H1 (cell line): ENCODE measurements at regions not wholly inside any gene's neighbourhood (a gene's known extent, or its start where the extent isn't known, plus 50 kb on each side); places are given as distances from the start of the nearest gene placed in this dataset.

ENCODE experiments used
- CTCF ChIA-PET: fragments of 300-600 bp; sonication (Branson Sonifier 250); formaldehyde crosslinking; loops from one replicate; lab custom pipeline; 2021; ENCODE audit not compliant: partially characterized antibody; lab: Charles Lee
- POLR2A ChIA-PET: fragments of 300-600 bp; sonication (Branson Sonifier 250); formaldehyde crosslinking; loops from one replicate; lab custom pipeline; 2021; ENCODE audit warnings: inconsistent platforms; ENCODE audit not compliant: partially characterized antibody; lab: Charles Lee
- DNase-seq, 2 experiments: peaks; one replicate each; pipeline versions ENCODE4 v3.0.0 to v3.0.0-alpha.2; 2010 to 2022; ENCODE audit warnings: low spot score in 2 of 2, low read depth in 1 of 2, mixed read lengths in 1 of 2
- FAIRE-seq: peaks from 2 replicates; lab custom pipeline; 2011; peaks lifted over from hg19 to GRCh38; lab: Jason Lieb, UNC
- H2AFZ ChIP-seq: 2 replicates; pipeline ENCODE4 v1.8.1; 2012; ENCODE audit warnings: low read length, inconsistent platforms
- H2AK5ac ChIP-seq: 2 replicates; pipeline ENCODE4 v1.6.1; 2013; ENCODE audit warnings: low read depth, low read length
- H2BK120ac ChIP-seq: replicated peaks from 2 replicates; pipeline ENCODE3; 2013; ENCODE audit warnings: low read depth, low read length, inconsistent platforms
- H2BK12ac ChIP-seq: 2 replicates; pipeline ENCODE4 v1.6.1; 2013; ENCODE audit warnings: low read depth, low read length
- H2BK15ac ChIP-seq: 2 replicates; pipeline ENCODE4 v1.6.1; 2013; ENCODE audit warnings: low read length
- H2BK20ac ChIP-seq: 2 replicates; pipeline ENCODE4 v1.6.1; 2013; ENCODE audit warnings: low read length
- H2BK5ac ChIP-seq: 2 replicates; pipeline ENCODE4 v1.6.1; 2013; ENCODE audit warnings: low read depth, low read length
- H3K14ac ChIP-seq: 2 replicates; pipeline ENCODE4 v1.6.1; 2013; ENCODE audit warnings: inconsistent platforms; ENCODE audit not compliant: insufficient read length
- H3K18ac ChIP-seq: 2 replicates; pipeline ENCODE4 v1.6.1; 2013; ENCODE audit warnings: low read length; ENCODE audit errors: extremely low read depth
- H3K23ac ChIP-seq: 2 replicates; pipeline ENCODE4 v1.6.1; 2013; ENCODE audit warnings: inconsistent platforms; ENCODE audit not compliant: insufficient read length
- H3K23me2 ChIP-seq: 2 replicates; pipeline ENCODE4 v1.6.1; 2013; ENCODE audit warnings: low read depth, low read length
- H3K27ac ChIP-seq: 2 replicates; pipeline ENCODE4 v1.6.1; 2011; ENCODE audit warnings: low read depth, low read length, inconsistent platforms
- H3K27me3 ChIP-seq, 4 experiments: replicated peaks in 1 of 4; 1 replicate in 1 of 4; 2 replicates in 3 of 4; pipeline versions ENCODE4 v1.6.1 to v1.8.1; 2011 to 2013; ENCODE audit warnings: low read length in 3 of 4, mild to moderate bottlenecking in 3 of 4, inconsistent platforms in 2 of 4, mixed read lengths in 2 of 4, moderate library complexity in 1 of 4; ENCODE audit not compliant: control insufficient read depth in 3 of 4, insufficient read depth in 3 of 4; ENCODE audit errors: extremely low read depth in 1 of 4
- H3K36me3 ChIP-seq, 4 experiments: 2 replicates each; pipeline versions ENCODE4 v1.6.1 to v1.8.1; 2011 to 2013; ENCODE audit warnings: mild to moderate bottlenecking in 4 of 4, low read length in 3 of 4, moderate library complexity in 2 of 4, control low read depth in 1 of 4, inconsistent platforms in 1 of 4; ENCODE audit not compliant: insufficient read depth in 4 of 4, control insufficient read depth in 2 of 4
- H3K4ac ChIP-seq: replicated peaks from 2 replicates; pipeline ENCODE3; 2013; ENCODE audit warnings: low read length, low read depth, mixed read lengths, inconsistent platforms; ENCODE audit not compliant: insufficient read length
- H3K4me1 ChIP-seq, 4 experiments: replicated peaks in 1 of 4; 1 replicate in 1 of 4; 2 replicates in 3 of 4; pipeline versions ENCODE4 v1.6.1 to v1.8.1; 2011 to 2013; ENCODE audit warnings: low read length in 3 of 4, inconsistent platforms in 2 of 4, mixed read lengths in 1 of 4; ENCODE audit not compliant: insufficient read depth in 4 of 4, control insufficient read depth in 3 of 4
- H3K4me2 ChIP-seq, 2 experiments: 2 replicates each; pipeline versions ENCODE4 v1.6.1 to v1.8.1; 2011 to 2013; ENCODE audit warnings: low read depth in 2 of 2, low read length in 2 of 2, control low read depth in 1 of 2, inconsistent platforms in 1 of 2, mild to moderate bottlenecking in 1 of 2; ENCODE audit not compliant: insufficient read depth in 1 of 2
- H3K4me3 ChIP-seq, 4 experiments: fragments of 200-600, 300-600 bp in 1 of 4; sonication (generic), shearing (Covaris generic), sonication (Bioruptor Twin) in 1 of 4; 2 replicates each; pipeline versions ENCODE4 v1.5.1 to v1.8.1; 2011 to 2016; ENCODE audit warnings: low read length in 4 of 4, low read depth in 3 of 4, control low read depth in 2 of 4, inconsistent platforms in 2 of 4, mild to moderate bottlenecking in 2 of 4, mixed read lengths in 1 of 4, moderate library complexity in 1 of 4; ENCODE audit not compliant: insufficient read depth in 2 of 4; ENCODE audit errors: extremely low read depth in 1 of 4
- H3K56ac ChIP-seq: replicated peaks from 2 replicates; pipeline ENCODE3; 2013; ENCODE audit warnings: low read depth, mild to moderate bottlenecking, mixed read lengths, low read length, inconsistent platforms; ENCODE audit not compliant: insufficient read length
- H3K79me1 ChIP-seq: 2 replicates; pipeline ENCODE4 v1.6.1; 2013; ENCODE audit warnings: low read depth, low read length, control low read depth
- H3K79me2 ChIP-seq, 2 experiments: 2 replicates each; pipeline versions ENCODE4 v1.6.1 to v1.8.1; 2012 to 2013; ENCODE audit warnings: low read length in 2 of 2, mild to moderate bottlenecking in 2 of 2, inconsistent platforms in 1 of 2; ENCODE audit not compliant: insufficient read depth in 2 of 2, control insufficient read depth in 1 of 2
- H3K9ac ChIP-seq, 4 experiments: replicated peaks in 1 of 4; 1 replicate in 1 of 4; 2 replicates in 3 of 4; pipeline versions ENCODE4 v1.6.1 to v1.8.1; 2011 to 2013; ENCODE audit warnings: low read depth in 3 of 4, low read length in 3 of 4, control low read depth in 2 of 4, mild to moderate bottlenecking in 2 of 4, moderate library complexity in 2 of 4, inconsistent platforms in 1 of 4; ENCODE audit errors: extremely low read depth in 1 of 4
- H3K9me3 ChIP-seq, 2 experiments: 2 replicates each; pipeline versions ENCODE4 v1.6.1 to v1.8.1; 2012 to 2013; ENCODE audit warnings: mild to moderate bottlenecking in 2 of 2, moderate library complexity in 2 of 2, control low read depth in 1 of 2, inconsistent platforms in 1 of 2, low read depth in 1 of 2, low read length in 1 of 2, mixed read lengths in 1 of 2; ENCODE audit not compliant: insufficient read depth in 2 of 2
- H4K20me1 ChIP-seq, 2 experiments: replicated peaks in 1 of 2; 2 replicates each; pipeline versions ENCODE3 to v1.8.1; 2011 to 2013; ENCODE audit warnings: inconsistent platforms in 2 of 2, low read length in 2 of 2, mild to moderate bottlenecking in 1 of 2; ENCODE audit not compliant: insufficient read depth in 2 of 2, control insufficient read depth in 1 of 2
- H4K5ac ChIP-seq: 2 replicates; pipeline ENCODE4 v1.6.1; 2013; ENCODE audit warnings: low read length, low read depth, mixed read lengths, inconsistent platforms; ENCODE audit not compliant: insufficient read length
- H4K8ac ChIP-seq: 2 replicates; pipeline ENCODE4 v1.8.0; 2013; ENCODE audit warnings: mild to moderate bottlenecking, moderate library complexity, low read length, inconsistent platforms; ENCODE audit not compliant: insufficient read depth; ENCODE audit errors: extremely low read depth
- H4K91ac ChIP-seq: replicated peaks from 2 replicates; pipeline ENCODE3; 2013; ENCODE audit warnings: low read length, mixed read lengths, inconsistent platforms; ENCODE audit not compliant: insufficient read length
- CTCF ChIP-seq, 3 experiments: IDR thresholded peaks; 1 replicate in 2 of 3; 2 replicates in 1 of 3; pipeline versions ENCODE4 v1.5.1 to v1.6.1; 2011; ENCODE audit warnings: low read length in 3 of 3, mild to moderate bottlenecking in 3 of 3, inconsistent platforms in 2 of 3, low read depth in 1 of 3, moderate library complexity in 1 of 3; ENCODE audit not compliant: insufficient read depth in 1 of 3; ENCODE audit errors: control extremely low read depth in 1 of 3
- EZH2 ChIP-seq: fragments of 200-600 bp; sonication (generic); IDR thresholded peaks from 2 replicates; pipeline ENCODE4 v1.7.1; 2012; ENCODE audit warnings: low read depth, mild to moderate bottlenecking, moderate library complexity, low read length, inconsistent platforms; ENCODE audit not compliant: severe bottlenecking
- KDM5A ChIP-seq: fragments of 200-600 bp; IDR thresholded peaks from 2 replicates; pipeline ENCODE4 v1.7.1; 2012; ENCODE audit warnings: mild to moderate bottlenecking, low read length, inconsistent platforms, mixed read lengths
- RBBP5 ChIP-seq: IDR thresholded peaks from 2 replicates; pipeline ENCODE4 v1.7.1; 2012; ENCODE audit warnings: low read depth, mild to moderate bottlenecking, inconsistent platforms, low read length, moderate library complexity, borderline replicate concordance
- SIN3A ChIP-seq, 2 experiments: IDR thresholded peaks in 1 of 2; conservative IDR thresholded peaks in 1 of 2; 2 replicates each; pipeline ENCODE4 v1.6.1; 2011 to 2012; ENCODE audit warnings: low read length in 2 of 2, improper control_type of control experiment in 1 of 2, low read depth in 1 of 2, mild to moderate bottlenecking in 1 of 2
- SP1 ChIP-seq: IDR thresholded peaks from 2 replicates; pipeline ENCODE4 v1.6.1; 2011; ENCODE audit warnings: low read depth, low read length
- YY1 ChIP-seq: IDR thresholded peaks from 2 replicates; pipeline ENCODE4 v1.6.1; 2011; ENCODE audit warnings: low read depth, mild to moderate bottlenecking, low read length
- WGBS, 2 experiments: shearing (Covaris generic) in 1 of 2; methylation state at CpG; one replicate each; pipeline versions ENCODE4 v1.1.6 to v1.1.7; 2013 to 2015; ENCODE audit warnings: low lambda C conversion rate in 2 of 2, mixed read lengths in 2 of 2, inconsistent platforms in 1 of 2, low coverage in 1 of 2, missing lambda C conversion rate in 1 of 2; ENCODE audit not compliant: insufficient replicate concordance in 2 of 2, insufficient coverage in 1 of 2, insufficient read length in 1 of 2; ENCODE audit errors: extremely low coverage in 1 of 2, missing lambda C conversion rate in 1 of 2; 5-methylcytosine and 5-hydroxymethylcytosine counted together

GRCh38 chr2:9738535-9739496 is 104.5 kb upstream of the TAF1B start:
- no peak for TF ChIP-seq EZH2
- TF ChIP-seq SIN3A (conservative IDR thresholded peaks at IDR 0.05 in 1 of 2, IDR thresholded peaks at IDR 0.05 in 1 of 2; ENCODE audit: low read depth in 1 of 2, low read length in 2 of 2), result no peak
- no peak for TF ChIP-seq RBBP5
- no peak for TF ChIP-seq YY1
- TF ChIP-seq KDM5A, result no peak
- TF ChIP-seq SP1, result no peak
- TF ChIP-seq CTCF (IDR thresholded peaks at IDR 0.05; ENCODE audit: control extremely low read depth in 1 of 3, insufficient read depth in 1 of 3, low read depth in 1 of 3, low read length in 3 of 3), result no peak
- TF ChIP-seq, all 59 proteins: peak for 0
- Histone ChIP-seq H2BK12ac (no peak overlapping the region), H2BK20ac (no peak overlapping the region), H2AFZ (no peak overlapping the region), H3K23me2 (peaks cover 2% of the 10 kb centered on the region; the same call in 1 of the 2 replicates), H2BK120ac (no peak overlapping the region), H3K23ac (no peak overlapping the region), H3K4me2 (no peak overlapping the region), H2BK5ac (no peak overlapping the region), H3K27me3 (no peaks in the 10 kb centered on the region), H4K8ac (no peak overlapping the region), H2BK15ac (no peak overlapping the region), H3K79me1 (no peaks in the 10 kb centered on the region), H4K5ac (no peak overlapping the region), H4K20me1 (no peaks in the 10 kb centered on the region), H3K4me1 (no peaks in the 10 kb centered on the region), H3K18ac (no peak overlapping the region), H3K4ac (no peak overlapping the region), H3K27ac (no peak overlapping the region), H3K79me2 (no peaks in the 10 kb centered on the region), H3K9me3 (peaks cover 5 to 19% of the 10 kb centered on the region in 2 experiments; a peak in 3 of 4 replicates), H3K4me3 (no peak overlapping the region), H4K91ac (no peak overlapping the region), H3K14ac (no peak overlapping the region), H3K56ac (no peak overlapping the region), H3K36me3 (no peaks in the 10 kb centered on the region), H3K9ac (no peak overlapping the region), H2AK5ac (no peak overlapping the region)
- no peak for FAIRE-seq
- ChIA-PET POLR2A (no interaction called here), CTCF (interaction anchor here (1.4 kb wide), 1 partner anchor 10 kb away, joined by 3 read pairs; no protein-coding TSS in a partner anchor)
- no peak for DNase-seq
- 93% methylated on average over 15 of the region's 23 CpGs; no CpG with 5 or more reads in 1 of the 2 experiments for WGBS, 2 experiments
